Lower leg skin (tissue), 4 donors: ENCODE measurements at regions not wholly inside any gene's neighbourhood (a gene's known extent, or its start where the extent isn't known, plus 50 kb on each side); places are given as distances from the start of the nearest gene placed in this dataset.
A peak's percentile ranks its signal among the peaks of the same experiment; 100 is the strongest.

Experiments
- DNase-seq, 2 donors: peaks; one replicate each; pipeline ENCODE4 v3.0.0-alpha.2; 2019; ENCODE audit warnings: low spot score in 2 of 2
- H3K4me3 ChIP-seq: fragments of 200-600 bp; sonication (generic); 2 replicates; pipeline ENCODE4 v1.5.1; 2017; ENCODE audit warnings: mild to moderate bottlenecking, low read depth; ENCODE audit not compliant: poor library complexity, severe bottlenecking
- POLR2A ChIP-seq, 2 donors: fragments of 450-650 bp; IDR thresholded peaks; one replicate each; pipeline ENCODE4 v1.6.1; 2016 to 2017; ENCODE audit warnings: antibody characterized with exemption in 2 of 2, mild to moderate bottlenecking in 1 of 2, moderate library complexity in 1 of 2
- WGBS, 2 donors: methylation state at CpG; one replicate each; pipeline ENCODE4 v1.1.5; 2018; 5-methylcytosine and 5-hydroxymethylcytosine counted together
- intact Hi-C: fragments of 100-400 bp; cut with DNase I; formaldehyde crosslinking; loops from one replicate; pipeline ENCODE4 v1.15.0; 2023; ENCODE audit warnings: low total_unique reads
- TF ChIP-seq, protein P1 (sequence below), 3 donors: fragments of 450-650 bp; IDR thresholded peaks; one replicate each; pipeline ENCODE4 v1.5.1; 2016; ENCODE audit warnings: antibody characterized with exemption in 3 of 3, mild to moderate bottlenecking in 3 of 3, moderate library complexity in 2 of 3

DNA sequence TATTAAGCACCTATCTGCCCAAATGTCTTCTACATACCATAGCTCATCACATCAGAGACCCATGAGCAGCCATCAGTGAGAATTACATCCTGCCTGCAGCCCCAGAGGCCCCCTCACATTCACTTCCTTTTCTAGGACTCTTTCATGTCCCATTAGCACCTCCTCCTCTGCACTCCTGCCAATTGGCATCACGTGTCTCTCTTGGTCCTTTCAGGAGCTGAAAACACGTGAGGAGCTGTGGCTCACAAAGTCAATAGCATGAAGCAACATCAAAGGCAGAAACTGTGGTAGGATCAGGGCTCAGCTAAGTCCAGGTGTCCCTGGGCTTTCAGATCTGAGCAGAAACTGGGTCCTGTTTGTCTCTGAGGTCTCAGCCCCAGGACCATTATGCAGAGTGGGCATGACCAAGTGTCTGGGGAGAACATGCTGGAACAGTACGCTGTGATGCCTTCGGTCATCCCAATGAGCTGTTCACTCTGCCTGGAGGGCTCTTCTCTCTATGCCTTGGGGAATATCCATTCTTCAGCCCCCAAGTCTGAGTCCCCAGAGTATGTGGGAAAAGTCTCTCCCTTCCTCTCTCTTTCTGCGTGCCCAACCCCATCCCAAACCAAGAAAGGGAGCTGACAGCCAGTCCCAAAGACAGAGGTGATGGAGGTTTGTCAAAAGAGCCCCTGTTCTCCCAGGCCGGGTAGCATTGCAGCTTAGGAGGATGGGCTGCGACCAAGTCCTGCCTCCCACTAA, 457.0 kb upstream of the CDH5 start:
- 35 to 47% methylated on average over 7 of the region's 7 CpGs for WGBS, 2 donors
- no peak overlapping the region for H3K4me3 ChIP-seq
- DNase-seq, result peak in 1 of 2 donors; percentile 29
- intact Hi-C loops, result no loop called here
- TF ChIP-seq, protein P1, sequence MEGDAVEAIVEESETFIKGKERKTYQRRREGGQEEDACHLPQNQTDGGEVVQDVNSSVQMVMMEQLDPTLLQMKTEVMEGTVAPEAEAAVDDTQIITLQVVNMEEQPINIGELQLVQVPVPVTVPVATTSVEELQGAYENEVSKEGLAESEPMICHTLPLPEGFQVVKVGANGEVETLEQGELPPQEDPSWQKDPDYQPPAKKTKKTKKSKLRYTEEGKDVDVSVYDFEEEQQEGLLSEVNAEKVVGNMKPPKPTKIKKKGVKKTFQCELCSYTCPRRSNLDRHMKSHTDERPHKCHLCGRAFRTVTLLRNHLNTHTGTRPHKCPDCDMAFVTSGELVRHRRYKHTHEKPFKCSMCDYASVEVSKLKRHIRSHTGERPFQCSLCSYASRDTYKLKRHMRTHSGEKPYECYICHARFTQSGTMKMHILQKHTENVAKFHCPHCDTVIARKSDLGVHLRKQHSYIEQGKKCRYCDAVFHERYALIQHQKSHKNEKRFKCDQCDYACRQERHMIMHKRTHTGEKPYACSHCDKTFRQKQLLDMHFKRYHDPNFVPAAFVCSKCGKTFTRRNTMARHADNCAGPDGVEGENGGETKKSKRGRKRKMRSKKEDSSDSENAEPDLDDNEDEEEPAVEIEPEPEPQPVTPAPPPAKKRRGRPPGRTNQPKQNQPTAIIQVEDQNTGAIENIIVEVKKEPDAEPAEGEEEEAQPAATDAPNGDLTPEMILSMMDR (IDR thresholded peaks at IDR 0.05), result no peak
- TF ChIP-seq POLR2A (IDR thresholded peaks at IDR 0.05), result no peak

DNA sequence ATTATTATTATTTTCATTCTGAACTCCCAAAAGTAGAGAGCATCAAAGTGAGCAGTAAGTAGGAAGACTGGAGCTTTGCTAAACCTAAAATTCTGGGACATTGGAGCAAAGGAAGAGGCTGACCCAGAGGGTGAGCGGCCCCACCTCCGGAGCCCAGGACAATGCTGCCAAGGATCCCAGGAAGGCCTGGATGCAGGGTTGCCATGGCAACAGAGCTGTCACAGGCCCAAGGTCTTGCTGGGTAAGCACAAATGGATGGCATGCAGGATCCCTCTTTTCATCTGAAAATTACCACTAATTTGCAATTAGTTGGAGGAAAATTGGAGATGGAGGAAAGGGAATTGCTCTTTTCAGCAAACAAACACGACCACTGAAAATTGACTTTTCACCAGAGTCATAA, 457.9 kb upstream of the CDH5 start:
- no peak overlapping the region for H3K4me3 ChIP-seq
- WGBS, 2 donors, result 73 to 76% methylated on average over 3 of the region's 3 CpGs
- intact Hi-C loops, result no loop called here
- DNase-seq, result no peak
- TF ChIP-seq POLR2A (IDR thresholded peaks at IDR 0.05), result no peak
- TF ChIP-seq, protein P1 (IDR thresholded peaks at IDR 0.05), result no peak

DNA sequence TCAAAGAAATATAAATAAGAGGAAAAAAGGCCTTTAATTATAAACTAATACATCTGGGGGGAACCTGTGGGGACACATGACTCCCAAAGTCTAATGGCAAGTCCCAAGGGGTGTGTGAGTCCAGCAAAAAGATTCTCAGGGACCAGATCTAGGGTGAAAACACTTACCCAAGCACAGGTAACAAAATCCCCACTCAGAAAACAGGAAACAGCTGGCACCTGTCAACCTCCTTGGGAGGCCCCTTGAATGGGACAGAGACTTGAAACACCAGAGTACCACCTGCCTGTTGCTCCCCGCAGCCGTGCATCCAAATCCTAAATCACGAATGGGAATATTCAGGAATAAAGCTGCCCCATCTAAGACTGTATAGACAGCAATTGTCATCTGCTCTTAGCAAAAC, 461.2 kb upstream of the CDH5 start:
- WGBS, 2 donors, result 75 to 79% methylated on average over 3 of the region's 3 CpGs
- H3K4me3 ChIP-seq, result no peak overlapping the region
- intact Hi-C loops, result no loop called here
- DNase-seq, result no peak
- TF ChIP-seq, protein P1 (IDR thresholded peaks at IDR 0.05), result no peak
- TF ChIP-seq POLR2A (IDR thresholded peaks at IDR 0.05), result no peak

DNA sequence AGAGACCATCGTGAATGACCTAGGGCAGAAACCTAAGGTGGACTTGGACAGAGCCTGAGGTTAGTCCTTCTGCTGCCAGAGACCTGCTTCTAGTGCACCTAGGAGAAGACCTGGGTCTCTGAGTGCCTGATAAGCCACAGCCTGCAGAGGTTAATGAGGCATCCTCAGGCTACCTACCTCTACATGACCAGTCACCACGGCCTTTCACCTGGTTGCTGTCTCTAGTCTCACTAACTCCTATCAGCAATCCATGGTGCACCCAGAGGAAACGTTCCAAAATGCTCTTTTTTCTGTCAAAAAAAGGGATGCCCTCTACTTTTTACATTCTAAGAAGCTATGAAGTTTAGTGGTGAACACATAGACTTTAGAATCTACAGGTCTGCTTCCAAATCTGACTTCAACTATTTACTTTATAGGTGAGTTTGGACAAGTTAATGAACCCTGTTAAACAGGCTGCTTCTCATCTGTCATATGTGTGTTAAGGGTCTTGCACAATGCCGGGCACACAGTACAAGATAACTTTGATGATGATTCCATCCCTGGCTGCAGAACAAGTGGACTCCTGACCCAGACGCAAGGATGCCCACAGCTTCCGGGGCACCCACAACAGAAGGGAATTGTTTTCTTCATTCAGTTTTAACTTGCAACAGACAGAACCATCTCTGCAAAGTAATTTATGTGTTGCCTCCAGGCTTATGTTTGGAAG, 469.9 kb upstream of the CDH5 start:
- WGBS, 2 donors, result 57 to 63% methylated on average over 6 of the region's 6 CpGs
- intact Hi-C loops, result no loop called here
- no peak for TF ChIP-seq POLR2A (IDR thresholded peaks at IDR 0.05)
- TF ChIP-seq, protein P1 (IDR thresholded peaks at IDR 0.05), result no peak
- H3K4me3 ChIP-seq, result no peak overlapping the region
- no peak for DNase-seq

DNA sequence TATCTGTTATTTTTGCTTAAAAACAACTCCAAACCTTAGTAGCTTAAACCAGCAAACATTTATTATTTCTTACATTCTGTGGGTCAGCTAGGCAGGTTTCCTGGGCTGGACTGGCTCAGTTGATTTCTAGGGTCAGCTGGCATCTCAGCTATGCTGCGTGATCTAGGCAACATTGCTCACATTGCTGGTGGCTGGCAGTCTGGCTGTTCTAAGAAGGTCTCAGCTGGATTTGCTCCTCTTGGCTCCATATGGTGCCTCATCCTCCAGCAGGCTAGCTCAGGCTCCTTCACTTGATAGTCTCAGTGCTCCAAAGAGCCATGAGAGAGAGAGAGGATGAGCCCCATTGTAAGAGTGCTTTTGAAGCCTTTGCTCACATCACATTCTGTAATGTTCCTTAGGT, 470.6 kb upstream of the CDH5 start:
- intact Hi-C loops, result no loop called here
- DNase-seq, result no peak
- TF ChIP-seq, protein P1 (IDR thresholded peaks at IDR 0.05), result no peak
- TF ChIP-seq POLR2A (IDR thresholded peaks at IDR 0.05), result no peak
- no peak overlapping the region for H3K4me3 ChIP-seq
- WGBS, 2 donors, result 84 to 100% methylated on average over 1 of the region's 1 CpG
